ENCODE measurements at regions not wholly inside any gene's neighbourhood (a gene's known extent, or its start where the extent isn't known, plus 50 kb on each side); places are given as distances from the start of the nearest gene placed in this dataset.

GRCh38 chr14:78073028-78073427 lies 97.1 kb upstream of the NRXN3 start:
- DNase-seq (ENCODE audit: low spot score), result no peak

GRCh38 chr14:78074561-78074960 lies 95.6 kb upstream of the NRXN3 start:
- no peak for DNase-seq (ENCODE audit: low spot score)

GRCh38 chr14:78075033-78075432 lies 95.1 kb upstream of the NRXN3 start:
- no peak for DNase-seq (ENCODE audit: low spot score)

GRCh38 chr14:78075555-78076277 lies 94.5 kb upstream of the NRXN3 start:
- no peak for DNase-seq (ENCODE audit: low spot score)

GRCh38 chr14:78081245-78081644 lies 88.9 kb upstream of the NRXN3 start:
- DNase-seq (ENCODE audit: low spot score), result no peak

- DNase-seq (ENCODE audit: low spot score), result no peak
These were observed 86.3 kb upstream of the NRXN3 start for GRCh38 chr14:78083837-78084236.

- DNase-seq (ENCODE audit: low spot score), result no peak
These were observed 83.8 kb upstream of the NRXN3 start for GRCh38 chr14:78086342-78086741.

- DNase-seq (ENCODE audit: low spot score), result no peak
These were observed 81.3 kb upstream of the NRXN3 start for GRCh38 chr14:78088916-78089315.

GRCh38 chr14:78090864-78091263 lies 79.3 kb upstream of the NRXN3 start:
- DNase-seq (ENCODE audit: low spot score), result no peak

- no peak for DNase-seq (ENCODE audit: low spot score)
These were observed 78.8 kb upstream of the NRXN3 start for GRCh38 chr14:78091361-78091760.

GRCh38 chr14:78092040-78092439 lies 78.1 kb upstream of the NRXN3 start:
- DNase-seq (ENCODE audit: low spot score), result no peak

- DNase-seq (ENCODE audit: low spot score), result no peak
These were observed 66.9 kb upstream of the NRXN3 start for GRCh38 chr14:78103271-78103670.

- no peak for DNase-seq (ENCODE audit: low spot score)
These were observed 66.0 kb upstream of the NRXN3 start for GRCh38 chr14:78104160-78104559.

- DNase-seq (ENCODE audit: low spot score), result no peak
These were observed 65.5 kb upstream of the NRXN3 start for GRCh38 chr14:78104655-78105054.

GRCh38 chr14:78106381-78106780 lies 63.8 kb upstream of the NRXN3 start:
- no peak for DNase-seq (ENCODE audit: low spot score)

GRCh38 chr14:78107166-78107565 lies 63.0 kb upstream of the NRXN3 start:
- no peak for DNase-seq (ENCODE audit: low spot score)

- no peak for DNase-seq (ENCODE audit: low spot score)
These were observed 50.7 kb upstream of the NRXN3 start for GRCh38 chr14:78119440-78119839.

Data from hepatic stellate cell (primary cell).